Activated naive CD4-positive, alpha-beta T cell treated with anti-CD3 and anti-CD28 coated beads, Interleukin-2, amount 10 ng/mL, durations not matched to agents 7 days and 5 days (primary cell): ENCODE measurements at regions not wholly inside any gene's neighbourhood (a gene's known extent, or its start where the extent isn't known, plus 50 kb on each side); places are given as distances from the start of the nearest gene placed in this dataset.

Source experiments
- CTCF ChIA-PET: fragments of 350-600 bp; sonication (Branson Sonifier 250); formaldehyde crosslinking; loops from one replicate; lab custom pipeline; 2021; ENCODE audit warnings: antibody characterized with exemption; lab: Charles Lee
- DNase-seq: peaks from one replicate; pipeline ENCODE4 v3.0.0-alpha.2; 2020
- H3K27ac Mint-ChIP-seq: one replicate; pipeline ENCODE4 v1.8.0; 2021; ENCODE audit warnings: mild to moderate bottlenecking, moderate library complexity, mixed read lengths
- H3K27me3 Mint-ChIP-seq: one replicate; pipeline ENCODE4 v1.8.0; 2021; ENCODE audit warnings: mild to moderate bottlenecking, mixed read lengths
- H3K36me3 Mint-ChIP-seq: one replicate; pipeline ENCODE4 v1.8.0; 2021; ENCODE audit warnings: mixed read lengths
- H3K4me1 Mint-ChIP-seq: one replicate; pipeline ENCODE4 v1.8.0; 2021; ENCODE audit warnings: mixed read lengths
- H3K4me3 Mint-ChIP-seq: one replicate; pipeline ENCODE4 v1.8.0; 2021; ENCODE audit warnings: mild to moderate bottlenecking, moderate library complexity, mixed read lengths
- H3K9me3 Mint-ChIP-seq: one replicate; pipeline ENCODE4 v1.8.0; 2021; ENCODE audit warnings: mixed read lengths

GRCh38 chr12:28051516-28052354 lies 79.2 kb upstream of the PTHLH start:
- DNase-seq, result no peak
- H3K4me1 Mint-ChIP-seq, result no peaks in the 10 kb centered on the region
- no peaks in the 10 kb centered on the region for H3K36me3 Mint-ChIP-seq
- H3K27ac Mint-ChIP-seq, result no peak overlapping the region
- CTCF ChIA-PET, result interaction anchor here (0.6 kb wide), 1 partner anchor 620 kb away, joined by 3 read pairs; no protein-coding TSS in a partner anchor
- H3K4me3 Mint-ChIP-seq, result no peak overlapping the region
- peaks cover 3% of the 10 kb centered on the region for H3K27me3 Mint-ChIP-seq
- H3K9me3 Mint-ChIP-seq, result peaks cover 2% of the 10 kb centered on the region

GRCh38 chr12:28053564-28053963 lies 81.0 kb upstream of the PTHLH start:
- Mint-ChIP-seq H3K27ac (no peak overlapping the region), H3K27me3 (peaks cover 3% of the 10 kb centered on the region), H3K4me3 (no peak overlapping the region), H3K36me3 (no peaks in the 10 kb centered on the region), H3K4me1 (no peaks in the 10 kb centered on the region), H3K9me3 (no peaks in the 10 kb centered on the region)
- CTCF ChIA-PET, result no interaction called here
- no peak for DNase-seq

DNA sequence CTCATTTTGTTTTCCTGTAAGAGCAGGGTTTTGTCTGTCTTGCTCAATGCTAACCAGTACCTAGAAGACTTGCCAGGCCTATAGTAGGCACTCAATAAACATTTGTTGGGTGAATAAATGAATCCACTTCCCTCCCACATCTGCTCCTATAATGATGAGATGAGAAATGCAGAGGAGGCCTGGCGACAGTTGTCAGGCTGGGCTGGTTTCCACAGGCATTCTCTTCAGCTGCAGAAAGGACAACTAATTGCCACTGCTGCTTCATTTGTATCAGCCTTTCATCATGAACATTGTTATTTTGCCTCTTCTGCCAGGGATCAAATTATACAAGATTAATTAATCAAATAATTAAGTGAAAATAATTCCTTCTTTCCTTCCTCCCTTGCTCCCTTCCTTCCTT lies 82.0 kb upstream of the PTHLH start:
- H3K27ac Mint-ChIP-seq, result no peak overlapping the region
- H3K36me3 Mint-ChIP-seq, result no peaks in the 10 kb centered on the region
- no peak for DNase-seq
- peaks cover 3% of the 10 kb centered on the region for H3K27me3 Mint-ChIP-seq
- no peaks in the 10 kb centered on the region for H3K9me3 Mint-ChIP-seq
- no peak overlapping the region for H3K4me3 Mint-ChIP-seq
- CTCF ChIA-PET, result no interaction called here
- no peaks in the 10 kb centered on the region for H3K4me1 Mint-ChIP-seq

DNA sequence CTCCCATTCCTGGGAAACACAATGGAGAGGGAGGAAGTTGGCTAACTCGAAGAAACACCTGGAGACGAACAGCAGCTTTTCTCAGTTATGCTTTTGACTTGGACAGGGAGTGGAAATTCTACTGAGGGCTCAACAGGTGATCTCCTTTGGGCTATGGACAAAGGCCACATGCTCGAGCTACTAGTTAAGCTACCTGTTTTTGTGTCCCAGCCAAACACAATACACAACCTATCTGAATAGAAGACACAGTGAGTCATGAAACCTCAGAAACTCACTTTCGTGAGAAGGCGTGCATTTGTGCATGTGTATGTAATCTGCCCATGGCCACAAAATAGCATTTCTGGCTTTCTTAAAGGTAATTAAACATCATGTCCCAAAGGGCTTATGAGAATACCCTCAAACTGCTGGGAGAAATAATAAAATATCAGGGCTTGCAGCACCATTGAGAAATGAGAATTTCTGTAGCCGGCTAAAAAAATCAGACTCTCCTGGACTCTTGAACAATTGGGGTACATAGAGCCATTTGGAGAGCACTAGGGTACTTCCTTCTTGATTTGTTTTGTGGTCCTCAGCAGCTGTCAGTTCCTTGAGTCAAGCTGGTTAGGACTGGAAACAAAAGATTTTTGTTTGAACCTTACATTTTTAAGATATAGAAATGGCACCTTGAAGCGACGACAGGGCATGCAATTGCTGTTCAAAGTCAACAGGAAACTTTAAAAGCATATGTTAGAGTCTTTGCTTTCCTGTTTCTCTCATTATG lies 85.5 kb upstream of the PTHLH start:
- Mint-ChIP-seq H3K4me3 (no peak overlapping the region), H3K27ac (no peak overlapping the region), H3K4me1 (no peaks in the 10 kb centered on the region), H3K36me3 (no peaks in the 10 kb centered on the region), H3K9me3 (no peaks in the 10 kb centered on the region), H3K27me3 (peaks cover 3% of the 10 kb centered on the region)
- no peak for DNase-seq
- CTCF ChIA-PET, result no interaction called here

DNA sequence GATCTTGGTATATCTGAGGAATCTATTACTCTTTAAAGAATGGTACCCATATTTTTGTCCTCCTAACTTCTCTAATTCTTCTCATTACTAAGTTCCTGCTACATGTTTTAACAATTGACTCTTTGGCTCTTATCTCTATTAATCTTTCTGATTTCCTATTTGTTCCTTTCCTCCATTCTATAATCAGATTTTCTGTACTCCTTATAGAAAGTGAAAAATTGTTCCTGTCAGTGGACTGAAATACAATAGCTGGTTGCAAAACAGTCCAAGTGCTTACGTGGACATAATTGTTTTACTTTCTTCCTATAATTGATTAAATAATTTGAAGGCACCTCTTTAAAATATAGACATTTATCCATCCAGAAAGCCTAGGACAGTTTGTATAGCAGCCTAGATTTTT lies 86.7 kb upstream of the PTHLH start:
- no peak for DNase-seq
- no peak overlapping the region for H3K4me3 Mint-ChIP-seq
- no peaks in the 10 kb centered on the region for H3K36me3 Mint-ChIP-seq
- no peaks in the 10 kb centered on the region for H3K4me1 Mint-ChIP-seq
- CTCF ChIA-PET, result no interaction called here
- peaks cover 3% of the 10 kb centered on the region for H3K27me3 Mint-ChIP-seq
- no peak overlapping the region for H3K27ac Mint-ChIP-seq
- H3K9me3 Mint-ChIP-seq, result no peaks in the 10 kb centered on the region

- Mint-ChIP-seq H3K9me3 (no peaks in the 10 kb centered on the region), H3K27me3 (peaks cover 3% of the 10 kb centered on the region), H3K4me3 (no peak overlapping the region), H3K36me3 (no peaks in the 10 kb centered on the region), H3K27ac (no peak overlapping the region), H3K4me1 (no peaks in the 10 kb centered on the region)
- CTCF ChIA-PET, result no interaction called here
- DNase-seq, result no peak
Observed at GRCh38 chr12:28059668-28060067, 87.1 kb upstream of the PTHLH start.

GRCh38 chr12:28060871-28061270 lies 88.3 kb upstream of the PTHLH start:
- no peak for DNase-seq
- Mint-ChIP-seq H3K4me1 (no peaks in the 10 kb centered on the region), H3K4me3 (no peak overlapping the region), H3K27me3 (no peaks in the 10 kb centered on the region), H3K36me3 (no peaks in the 10 kb centered on the region), H3K9me3 (no peaks in the 10 kb centered on the region), H3K27ac (no peak overlapping the region)
- CTCF ChIA-PET, result no interaction called here

- H3K4me1 Mint-ChIP-seq, result no peaks in the 10 kb centered on the region
Observed at GRCh38 chr12:28063355-28063880, 90.9 kb upstream of the PTHLH start.

GRCh38 chr12:28065374-28065773 lies 92.8 kb upstream of the PTHLH start:
- Mint-ChIP-seq H3K27ac (no peak overlapping the region), H3K4me1 (no peaks in the 10 kb centered on the region), H3K27me3 (no peaks in the 10 kb centered on the region), H3K4me3 (no peak overlapping the region), H3K36me3 (no peaks in the 10 kb centered on the region), H3K9me3 (no peaks in the 10 kb centered on the region)
- CTCF ChIA-PET, result no interaction called here
- no peak for DNase-seq

More at GRCh38 chr12:28063355-28063880, 90.9 kb upstream of the PTHLH start:
- Mint-ChIP-seq H3K9me3 (no peaks in the 10 kb centered on the region), H3K36me3 (no peaks in the 10 kb centered on the region), H3K27ac (no peak overlapping the region), H3K27me3 (no peaks in the 10 kb centered on the region), H3K4me3 (no peak overlapping the region)
- CTCF ChIA-PET, result no interaction called here
- no peak for DNase-seq

DNA sequence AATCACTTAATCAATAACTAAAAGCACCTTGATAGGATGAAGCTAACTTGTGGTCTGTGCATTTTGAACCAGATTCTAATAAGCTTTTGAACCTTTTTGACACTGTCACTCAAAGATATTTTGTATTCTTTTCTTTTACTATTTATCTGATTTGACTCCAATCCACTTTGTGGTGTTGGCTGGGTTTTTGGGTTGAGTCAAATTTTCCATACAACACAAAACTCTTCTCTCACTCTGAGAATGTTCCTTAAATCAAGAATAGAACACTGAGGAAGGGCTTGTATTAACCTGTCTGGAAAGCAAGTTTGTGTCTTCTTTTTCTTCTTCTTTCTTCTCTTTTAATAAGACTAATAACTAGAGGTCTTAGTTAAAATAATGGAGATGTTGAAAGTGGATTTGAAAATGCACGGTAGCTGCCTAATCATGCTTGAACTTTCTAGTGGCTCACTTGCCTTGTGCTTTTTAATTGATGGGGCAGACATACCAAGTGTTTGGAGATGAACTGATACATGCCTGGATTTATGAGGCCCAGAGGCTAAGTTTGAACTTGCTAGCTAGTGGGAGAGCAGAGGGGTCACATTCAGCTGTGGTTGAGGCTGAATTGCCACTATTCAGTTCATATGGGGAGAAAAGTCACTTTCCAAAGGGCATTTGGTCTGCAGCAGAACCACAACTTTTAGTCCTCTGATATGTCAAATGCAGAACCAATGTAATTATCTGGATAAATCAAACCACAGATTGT lies 93.5 kb upstream of the PTHLH start:
- H3K4me1 Mint-ChIP-seq, result no peaks in the 10 kb centered on the region
- H3K27ac Mint-ChIP-seq, result no peak overlapping the region
- DNase-seq, result no peak
- H3K9me3 Mint-ChIP-seq, result no peaks in the 10 kb centered on the region
- CTCF ChIA-PET, result no interaction called here
- H3K27me3 Mint-ChIP-seq, result no peaks in the 10 kb centered on the region
- no peaks in the 10 kb centered on the region for H3K36me3 Mint-ChIP-seq
- no peak overlapping the region for H3K4me3 Mint-ChIP-seq

GRCh38 chr12:28066879-28067278 lies 94.3 kb upstream of the PTHLH start:
- CTCF ChIA-PET, result no interaction called here
- no peaks in the 10 kb centered on the region for H3K9me3 Mint-ChIP-seq
- no peaks in the 10 kb centered on the region for H3K27me3 Mint-ChIP-seq
- no peak overlapping the region for H3K4me3 Mint-ChIP-seq
- no peaks in the 10 kb centered on the region for H3K4me1 Mint-ChIP-seq
- no peaks in the 10 kb centered on the region for H3K36me3 Mint-ChIP-seq
- no peak overlapping the region for H3K27ac Mint-ChIP-seq
- no peak for DNase-seq

- H3K36me3 Mint-ChIP-seq, result no peaks in the 10 kb centered on the region
- CTCF ChIA-PET, result no interaction called here
Observed at GRCh38 chr12:28068467-28068866, 95.9 kb upstream of the PTHLH start.

DNA sequence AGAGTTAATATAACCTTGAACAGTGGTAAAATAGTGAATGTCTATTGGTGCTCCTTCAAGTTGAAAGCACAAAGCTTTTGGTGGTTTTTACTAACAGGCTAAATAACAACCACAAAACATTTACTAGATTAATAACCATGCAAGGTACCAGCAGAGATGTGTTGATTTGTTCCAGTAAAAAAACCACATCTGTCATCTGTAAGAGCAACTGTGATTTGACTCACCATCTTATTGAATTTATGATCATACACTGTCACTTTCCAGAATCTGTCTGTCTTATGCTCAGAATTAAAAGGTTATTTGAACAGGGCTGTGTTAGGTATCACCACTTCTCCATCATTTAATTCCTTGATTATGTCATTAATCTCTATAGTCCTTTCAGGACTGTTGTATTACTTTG lies 107.0 kb upstream of the PTHLH start:
- Mint-ChIP-seq H3K9me3 (no peaks in the 10 kb centered on the region), H3K27ac (no peak overlapping the region), H3K4me3 (no peak overlapping the region), H3K36me3 (no peaks in the 10 kb centered on the region), H3K27me3 (no peaks in the 10 kb centered on the region), H3K4me1 (no peaks in the 10 kb centered on the region)
- CTCF ChIA-PET, result no interaction called here
- DNase-seq, result no peak

More at GRCh38 chr12:28068467-28068866, 95.9 kb upstream of the PTHLH start:
- Mint-ChIP-seq H3K27ac (no peak overlapping the region), H3K27me3 (no peaks in the 10 kb centered on the region), H3K4me3 (no peak overlapping the region), H3K4me1 (no peaks in the 10 kb centered on the region), H3K9me3 (peaks cover 2% of the 10 kb centered on the region)
- DNase-seq, result no peak

DNA sequence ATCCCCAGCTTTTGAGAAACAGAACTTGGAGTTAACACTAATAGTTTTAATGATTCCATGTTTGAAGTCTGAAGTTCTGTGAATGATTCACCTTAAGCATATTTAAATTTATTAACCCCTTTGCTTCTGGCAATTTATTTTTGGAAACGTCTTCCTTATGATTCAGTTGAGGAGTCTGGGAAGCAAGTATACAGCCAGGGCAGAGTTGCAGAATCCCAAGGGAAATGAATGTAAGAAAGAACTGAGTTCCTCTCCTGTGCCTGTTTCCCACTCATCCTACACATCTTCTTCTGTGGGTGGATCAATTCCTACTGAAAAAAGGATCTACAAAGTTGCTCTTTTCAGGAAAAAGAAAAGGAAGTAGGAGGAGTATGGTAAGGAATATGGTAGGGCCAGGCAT lies 108.2 kb upstream of the CCDC91 start:
- H3K4me1 Mint-ChIP-seq, result peaks cover 5% of the 10 kb centered on the region
- H3K36me3 Mint-ChIP-seq, result no peaks in the 10 kb centered on the region
- no peak overlapping the region for H3K4me3 Mint-ChIP-seq
- no peak overlapping the region for H3K27ac Mint-ChIP-seq
- no peaks in the 10 kb centered on the region for H3K9me3 Mint-ChIP-seq
- no peaks in the 10 kb centered on the region for H3K27me3 Mint-ChIP-seq
- DNase-seq, result no peak
- CTCF ChIA-PET, result no interaction called here
